MM.1S (cell line): ENCODE measurements at regions not wholly inside any gene's neighbourhood (a gene's known extent, or its start where the extent isn't known, plus 50 kb on each side); places are given as distances from the start of the nearest gene placed in this dataset.

Source experiments
- DNase-seq: peaks from one replicate; pipeline ENCODE4 v3.0.0-alpha.2; 2015
- H2AFZ ChIP-seq: fragments of 300-600 bp; sonication (generic); 2 replicates; pipeline ENCODE4 v1.6.0; 2016; ENCODE audit warnings: antibody characterized with exemption, low read length
- H3F3A ChIP-seq: fragments of 300-600 bp; sonication (generic); 2 replicates; pipeline ENCODE4 v1.6.1; 2016; ENCODE audit warnings: mild to moderate bottlenecking, antibody characterized with exemption, low read length, moderate library complexity, mixed read lengths; ENCODE audit not compliant: insufficient read depth
- H3K27ac ChIP-seq: fragments of 300-600 bp; sonication (generic); 2 replicates; pipeline ENCODE4 v1.5.1; 2016; ENCODE audit warnings: mild to moderate bottlenecking, low read length
- H3K27me3 ChIP-seq: fragments of 300-600 bp; sonication (generic); replicated peaks from 2 replicates; pipeline ENCODE4 v1.6.0; 2016; ENCODE audit warnings: low read length; ENCODE audit not compliant: insufficient read depth
- H3K36me3 ChIP-seq: fragments of 300-600 bp; sonication (generic); replicated peaks from 2 replicates; pipeline ENCODE4 v1.6.1; 2016; ENCODE audit warnings: mild to moderate bottlenecking, low read length, mixed read lengths; ENCODE audit not compliant: insufficient read depth
- H3K4me1 ChIP-seq: fragments of 300-600 bp; sonication (generic); 2 replicates; pipeline ENCODE4 v1.6.1; 2016; ENCODE audit warnings: low read length, mixed read lengths
- H3K4me2 ChIP-seq: fragments of 300-600 bp; sonication (generic); 2 replicates; pipeline ENCODE4 v1.6.0; 2016; ENCODE audit warnings: low read depth, low read length
- H3K4me3 ChIP-seq: fragments of 300-600 bp; sonication (generic); 2 replicates; pipeline ENCODE4 v1.5.1; 2016; ENCODE audit warnings: low read length, mixed read lengths
- H3K79me2 ChIP-seq: fragments of 300-600 bp; sonication (generic); 2 replicates; pipeline ENCODE4 v1.6.1; 2016; ENCODE audit warnings: mixed run types, low read length, mixed read lengths
- H3K9ac ChIP-seq: fragments of 300-600 bp; sonication (generic); 2 replicates; pipeline ENCODE4 v1.6.1; 2016; ENCODE audit warnings: low read length, mixed read lengths
- H3K9me2 ChIP-seq: fragments of 300-600 bp; sonication (generic); replicated peaks from 2 replicates; pipeline ENCODE4 v1.6.1; 2016; ENCODE audit warnings: mild to moderate bottlenecking, low read length, mixed read lengths; ENCODE audit not compliant: insufficient read depth
- H3K9me3 ChIP-seq: fragments of 300-600 bp; sonication (generic); replicated peaks from 2 replicates; pipeline ENCODE4 v1.6.1; 2016; ENCODE audit warnings: mild to moderate bottlenecking, low read length, mixed read lengths; ENCODE audit not compliant: insufficient read depth
- H4K20me1 ChIP-seq: fragments of 300-600 bp; sonication (generic); 2 replicates; pipeline ENCODE4 v1.6.1; 2016; ENCODE audit warnings: mild to moderate bottlenecking, low read length, moderate library complexity, mixed read lengths; ENCODE audit not compliant: insufficient read depth
- EZH2 ChIP-seq: fragments of 300-600 bp; sonication (generic); optimal IDR thresholded peaks from 2 replicates; pipeline ENCODE3; 2017; ENCODE audit warnings: low read depth, mild to moderate bottlenecking, antibody characterized with exemption, low read length, mixed read lengths
- EZH2phosphoT487 ChIP-seq: fragments of 300-600 bp; sonication (generic); IDR thresholded peaks from 2 replicates; pipeline ENCODE4 v1.6.1; 2018; ENCODE audit warnings: antibody characterized with exemption, low read length
- TF ChIP-seq, protein P1 (sequence below): fragments of 300-600 bp; sonication (generic); IDR thresholded peaks from 2 replicates; pipeline ENCODE4 v1.5.1; 2016; ENCODE audit warnings: antibody characterized with exemption, low read length, mixed read lengths

GRCh38 chr13:38121267-38121666 lies 228.4 kb upstream of the UFM1 start:
- DNase-seq: no peak
- Histone ChIP-seq H3K9me3 (no peaks in the 10 kb centered on the region), H2AFZ (no peak overlapping the region), H3K9ac (no peak overlapping the region), H3K27me3 (no peaks in the 10 kb centered on the region), H3K4me3 (no peak overlapping the region), H3K4me1 (no peaks in the 10 kb centered on the region), H4K20me1 (no peaks in the 10 kb centered on the region), H3F3A (no peaks in the 10 kb centered on the region), H3K9me2 (no peaks in the 10 kb centered on the region), H3K79me2 (no peaks in the 10 kb centered on the region), H3K36me3 (no peaks in the 10 kb centered on the region), H3K27ac (no peak overlapping the region), H3K4me2 (no peak overlapping the region)
- no peak for TF ChIP-seq EZH2phosphoT487
- no peak for TF ChIP-seq EZH2
- TF ChIP-seq, protein P1, sequence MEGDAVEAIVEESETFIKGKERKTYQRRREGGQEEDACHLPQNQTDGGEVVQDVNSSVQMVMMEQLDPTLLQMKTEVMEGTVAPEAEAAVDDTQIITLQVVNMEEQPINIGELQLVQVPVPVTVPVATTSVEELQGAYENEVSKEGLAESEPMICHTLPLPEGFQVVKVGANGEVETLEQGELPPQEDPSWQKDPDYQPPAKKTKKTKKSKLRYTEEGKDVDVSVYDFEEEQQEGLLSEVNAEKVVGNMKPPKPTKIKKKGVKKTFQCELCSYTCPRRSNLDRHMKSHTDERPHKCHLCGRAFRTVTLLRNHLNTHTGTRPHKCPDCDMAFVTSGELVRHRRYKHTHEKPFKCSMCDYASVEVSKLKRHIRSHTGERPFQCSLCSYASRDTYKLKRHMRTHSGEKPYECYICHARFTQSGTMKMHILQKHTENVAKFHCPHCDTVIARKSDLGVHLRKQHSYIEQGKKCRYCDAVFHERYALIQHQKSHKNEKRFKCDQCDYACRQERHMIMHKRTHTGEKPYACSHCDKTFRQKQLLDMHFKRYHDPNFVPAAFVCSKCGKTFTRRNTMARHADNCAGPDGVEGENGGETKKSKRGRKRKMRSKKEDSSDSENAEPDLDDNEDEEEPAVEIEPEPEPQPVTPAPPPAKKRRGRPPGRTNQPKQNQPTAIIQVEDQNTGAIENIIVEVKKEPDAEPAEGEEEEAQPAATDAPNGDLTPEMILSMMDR: no peak

GRCh38 chr13:38103851-38104250 lies 234.3 kb upstream of the TRPC4 start:
- no peak overlapping the region for H3K27ac ChIP-seq
- no peak for DNase-seq
- H3F3A ChIP-seq: no peaks in the 10 kb centered on the region
- H2AFZ ChIP-seq: no peak overlapping the region
- no peak overlapping the region for H3K9ac ChIP-seq
- no peaks in the 10 kb centered on the region for H3K9me2 ChIP-seq
- no peaks in the 10 kb centered on the region for H4K20me1 ChIP-seq
- no peaks in the 10 kb centered on the region for H3K79me2 ChIP-seq
- no peaks in the 10 kb centered on the region for H3K36me3 ChIP-seq
- no peak overlapping the region for H3K4me2 ChIP-seq
- H3K9me3 ChIP-seq: no peaks in the 10 kb centered on the region
- no peaks in the 10 kb centered on the region for H3K27me3 ChIP-seq
- H3K4me3 ChIP-seq: no peak overlapping the region
- TF ChIP-seq EZH2phosphoT487 (no peak), EZH2 (no peak)
- TF ChIP-seq, protein P1: no peak
- no peaks in the 10 kb centered on the region for H3K4me1 ChIP-seq

DNA sequence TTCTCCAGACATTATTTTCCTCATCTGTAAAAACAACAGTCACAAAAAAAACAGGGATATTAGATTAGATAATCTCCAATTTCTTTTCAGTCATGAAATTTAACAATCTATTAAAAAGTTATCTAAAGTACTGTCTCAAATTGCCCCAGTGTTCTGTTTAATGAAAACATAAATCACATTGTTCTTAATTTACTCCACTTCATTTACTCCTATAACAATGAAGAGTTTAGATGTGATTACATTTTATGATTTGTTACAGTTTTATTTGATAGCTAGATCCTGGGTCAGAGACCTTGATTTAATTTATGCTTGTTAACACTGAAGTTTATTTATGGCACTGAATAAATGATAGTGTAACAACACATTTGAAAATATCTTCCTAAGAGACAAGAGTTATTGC lies 230.2 kb upstream of the TRPC4 start:
- Histone ChIP-seq H3K27ac (no peak overlapping the region), H4K20me1 (no peaks in the 10 kb centered on the region), H3K4me1 (no peaks in the 10 kb centered on the region), H3K4me3 (no peak overlapping the region), H2AFZ (no peak overlapping the region), H3K9ac (no peak overlapping the region), H3K9me3 (no peaks in the 10 kb centered on the region), H3F3A (no peaks in the 10 kb centered on the region), H3K79me2 (no peaks in the 10 kb centered on the region), H3K36me3 (no peaks in the 10 kb centered on the region), H3K4me2 (no peak overlapping the region), H3K9me2 (no peaks in the 10 kb centered on the region), H3K27me3 (no peaks in the 10 kb centered on the region)
- TF ChIP-seq, protein P1: no peak
- no peak for TF ChIP-seq EZH2
- TF ChIP-seq EZH2phosphoT487: no peak
- no peak for DNase-seq

- no peaks in the 10 kb centered on the region for H3K27me3 ChIP-seq
- no peaks in the 10 kb centered on the region for H3K36me3 ChIP-seq
- no peak overlapping the region for H2AFZ ChIP-seq
- H3K27ac ChIP-seq: no peak overlapping the region
- H3K4me2 ChIP-seq: no peak overlapping the region
- H4K20me1 ChIP-seq: no peaks in the 10 kb centered on the region
- no peak for DNase-seq
- H3K79me2 ChIP-seq: no peaks in the 10 kb centered on the region
- no peaks in the 10 kb centered on the region for H3F3A ChIP-seq
- TF ChIP-seq, protein P1: no peak
- TF ChIP-seq EZH2phosphoT487: no peak
- no peak for TF ChIP-seq EZH2
- no peaks in the 10 kb centered on the region for H3K9me2 ChIP-seq
- no peak overlapping the region for H3K4me3 ChIP-seq
- no peak overlapping the region for H3K9ac ChIP-seq
- no peaks in the 10 kb centered on the region for H3K9me3 ChIP-seq
- H3K4me1 ChIP-seq: no peaks in the 10 kb centered on the region
Measured at GRCh38 chr13:38093425-38093824, 223.9 kb upstream of the TRPC4 start.
